Stimulated activated CD4-positive, alpha-beta T cell treated with anti-CD3 and anti-CD28 coated beads, Interleukin-4, amount 100 ng/mL, for 1 hour (primary cell): ENCODE measurements at regions not wholly inside any gene's neighbourhood (a gene's known extent, or its start where the extent isn't known, plus 50 kb on each side); places are given as distances from the start of the nearest gene placed in this dataset.
"Not testable (repeated sequence)": the region's sequence is repeated elsewhere in the genome, so short reads cannot be mapped to it uniquely, and the experiment has no call there.

Experiments used
- DNase-seq: peaks from one replicate; pipeline ENCODE4 v3.0.0-alpha.2; 2020

DNA sequence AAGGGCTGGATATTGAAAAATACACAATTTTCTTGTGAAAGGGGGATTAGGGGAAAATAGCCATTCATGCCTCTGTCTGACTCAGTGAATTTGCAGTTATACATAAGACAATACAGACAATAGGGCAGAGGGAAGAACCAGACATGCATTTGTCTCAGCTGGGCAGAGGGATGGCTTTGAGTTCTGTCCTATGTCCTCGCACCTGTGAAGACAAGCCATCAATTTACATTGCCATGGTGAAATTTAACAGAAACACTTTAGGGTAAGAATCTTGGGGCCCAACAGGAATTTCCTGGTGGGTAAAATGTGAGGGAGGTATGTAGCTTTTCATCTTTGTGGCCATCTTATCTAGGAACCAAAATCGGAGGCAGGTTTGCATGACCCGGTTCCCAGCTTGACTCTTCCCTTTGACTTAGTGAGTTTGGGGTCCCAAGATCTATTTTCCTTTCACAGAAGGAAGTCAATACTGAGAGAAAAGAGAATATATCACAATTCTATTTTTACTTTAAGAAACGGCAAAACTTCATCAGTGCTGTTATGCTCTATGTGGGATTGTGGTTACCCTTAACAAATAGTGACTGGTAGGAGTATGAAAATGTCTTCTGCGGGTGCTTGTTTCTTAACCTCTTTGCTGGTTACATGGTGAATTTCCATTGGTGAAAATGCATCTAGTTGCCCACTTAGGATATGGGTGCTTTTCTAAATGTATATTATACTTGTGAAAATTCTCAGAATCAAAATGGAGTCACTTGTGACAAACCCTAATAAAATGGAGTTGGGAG lies 221.8 kb downstream of the SPP2 start:
- DNase-seq: no peak

DNA sequence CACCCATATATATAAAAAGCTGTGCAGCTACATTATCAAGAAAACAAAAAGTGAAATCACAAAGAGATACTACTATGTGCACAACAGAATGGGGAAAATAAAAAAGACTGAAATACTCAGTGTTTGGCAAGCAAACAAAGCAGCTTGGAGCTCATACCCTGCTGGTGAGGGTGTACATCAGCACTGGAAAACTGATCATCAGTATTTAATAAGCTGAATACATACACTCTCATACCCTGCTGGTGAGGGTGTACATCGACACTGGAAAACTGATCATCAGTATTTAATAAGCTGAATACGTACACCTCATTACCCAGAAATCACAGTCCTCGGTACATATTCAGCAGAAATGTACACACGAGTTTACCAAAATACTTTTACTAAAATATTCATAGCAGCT lies 220.8 kb downstream of the SPP2 start:
- DNase-seq: no peak

DNA sequence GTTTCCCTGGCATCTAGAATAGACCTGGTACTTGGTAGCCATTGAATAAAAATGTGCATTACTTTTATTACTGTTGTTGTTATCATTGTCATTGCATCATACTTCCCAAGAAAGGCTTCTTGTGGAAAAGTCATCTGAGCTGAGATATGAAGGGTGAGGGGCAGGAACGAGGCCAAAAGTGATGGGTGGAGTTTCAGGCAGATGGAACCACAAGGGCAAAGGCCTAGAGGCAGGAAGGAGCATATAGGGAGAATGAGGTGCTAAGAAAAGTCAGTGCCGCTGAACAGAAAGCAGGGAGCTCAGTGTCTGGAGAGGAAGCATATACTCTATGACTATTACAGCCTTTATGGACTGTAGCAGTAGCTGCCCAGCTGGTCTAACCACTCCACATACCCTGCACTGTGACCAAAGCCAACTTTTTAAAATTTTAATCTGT lies 219.3 kb downstream of the SPP2 start:
- DNase-seq: no peak

GRCh38 chr2:234267534-234267933 lies 217.0 kb downstream of the SPP2 start:
- DNase-seq: no peak

- no peak for DNase-seq
Observed at GRCh38 chr2:234266952-234267351, 216.4 kb downstream of the SPP2 start.

DNA sequence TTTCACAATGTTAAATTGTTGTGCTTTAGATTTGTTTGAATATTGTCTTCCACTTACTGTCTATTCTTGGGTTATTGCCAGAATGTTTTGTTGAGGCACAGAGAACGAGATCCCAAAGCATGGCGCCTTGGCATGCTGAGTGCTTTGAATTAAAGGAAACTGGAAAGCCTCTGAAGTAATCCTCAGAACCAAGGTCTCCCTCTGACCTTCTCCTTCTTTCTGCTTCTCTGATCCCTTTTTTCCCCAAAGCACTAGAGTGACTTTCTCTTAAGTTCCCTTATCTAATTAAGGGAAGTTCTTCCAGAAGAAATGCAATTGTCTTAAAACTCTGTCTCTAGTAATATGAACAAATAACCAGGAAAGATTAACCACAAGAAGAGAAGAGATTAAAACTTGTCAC lies 214.7 kb downstream of the SPP2 start:
- DNase-seq: no peak

DNA sequence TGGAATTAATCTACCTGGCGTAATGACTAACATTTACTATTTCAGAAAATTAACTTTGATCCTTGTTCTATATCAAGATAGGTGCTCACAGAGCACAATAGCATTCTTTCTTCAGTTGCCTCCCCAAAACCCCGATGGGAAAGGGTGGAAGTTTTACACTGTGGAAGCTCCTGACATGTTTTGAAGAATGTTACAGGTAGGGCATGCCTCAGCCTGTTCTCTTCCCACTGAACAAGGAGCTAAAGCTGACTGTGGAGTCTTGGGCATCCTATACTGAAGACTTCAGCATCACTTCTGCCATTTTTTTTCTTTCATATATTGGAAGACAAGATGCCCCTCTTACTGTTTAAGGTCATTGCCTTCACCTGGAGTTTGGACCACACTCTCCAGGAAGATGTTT lies 211.2 kb downstream of the SPP2 start:
- no peak for DNase-seq

DNA sequence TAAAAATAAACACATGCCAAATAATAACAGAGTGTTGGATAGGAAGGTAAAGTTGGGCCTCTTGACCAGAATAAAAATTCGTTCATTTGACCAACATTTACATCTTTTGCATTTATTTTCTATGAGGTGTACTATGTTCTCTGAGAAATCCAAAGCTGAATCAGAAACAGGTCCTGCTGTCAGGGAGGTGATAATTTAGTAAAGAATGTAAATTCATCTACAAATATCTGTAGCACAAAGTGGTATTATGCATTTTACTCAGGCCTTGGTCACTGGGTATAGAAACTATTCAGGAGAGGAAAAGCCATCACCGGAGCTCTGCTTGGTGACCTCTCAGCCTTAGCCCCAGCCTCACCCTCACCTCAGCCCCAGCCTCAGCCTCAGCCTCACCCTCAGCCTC lies 208.9 kb downstream of the SPP2 start:
- DNase-seq: no peak

GRCh38 chr2:234258562-234259141 lies 208.2 kb downstream of the SPP2 start:
- DNase-seq: no peak

- DNase-seq: no peak
Observed at GRCh38 chr2:234257859-234258561, 207.5 kb downstream of the SPP2 start.

DNA sequence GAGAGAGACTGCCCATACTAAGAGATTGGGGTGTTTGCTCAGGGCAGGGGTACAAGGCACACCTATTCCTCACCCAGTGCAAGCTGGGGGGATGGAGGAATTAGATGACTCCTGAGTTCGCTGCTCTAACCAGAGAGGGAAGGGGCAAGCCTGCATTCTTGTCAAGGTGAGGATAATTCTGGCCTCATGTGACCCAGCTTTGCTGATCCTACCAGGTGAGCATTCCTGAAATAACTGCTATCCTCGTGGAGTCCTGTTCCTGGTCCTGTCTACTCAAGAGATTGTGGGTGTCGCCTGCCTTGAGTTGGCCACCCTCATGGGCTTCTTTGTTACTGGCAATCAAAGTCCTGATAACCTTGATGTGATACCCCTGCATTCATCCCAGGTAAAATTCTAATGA lies 206.0 kb downstream of the SPP2 start:
- DNase-seq: no peak

- no peak for DNase-seq
Observed at GRCh38 chr2:234254783-234255521, 204.4 kb downstream of the SPP2 start.

GRCh38 chr2:234252772-234253171 lies 202.3 kb downstream of the SPP2 start:
- DNase-seq: no peak

- no peak for DNase-seq
Observed at GRCh38 chr2:234251326-234252271, 201.1 kb downstream of the SPP2 start.

DNA sequence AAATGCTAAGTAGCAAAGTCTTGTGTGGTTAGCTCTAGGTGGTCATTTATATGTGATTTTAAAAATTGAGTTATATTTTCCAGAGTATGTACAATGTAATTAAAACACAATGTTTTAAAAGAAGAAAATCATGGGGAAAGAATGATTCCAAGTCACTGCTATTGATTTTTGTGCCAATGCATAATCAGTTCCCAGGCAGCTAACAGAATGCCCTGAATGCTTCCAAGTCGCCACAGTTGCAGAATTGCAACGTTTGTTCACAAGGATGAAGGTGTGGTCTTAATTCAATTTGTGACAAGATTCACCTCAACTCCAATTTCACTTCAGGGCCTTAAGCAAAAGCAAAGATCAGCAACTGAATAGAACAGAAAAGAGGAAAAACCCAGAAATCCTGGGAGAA lies 200.4 kb downstream of the SPP2 start:
- no peak for DNase-seq

DNA sequence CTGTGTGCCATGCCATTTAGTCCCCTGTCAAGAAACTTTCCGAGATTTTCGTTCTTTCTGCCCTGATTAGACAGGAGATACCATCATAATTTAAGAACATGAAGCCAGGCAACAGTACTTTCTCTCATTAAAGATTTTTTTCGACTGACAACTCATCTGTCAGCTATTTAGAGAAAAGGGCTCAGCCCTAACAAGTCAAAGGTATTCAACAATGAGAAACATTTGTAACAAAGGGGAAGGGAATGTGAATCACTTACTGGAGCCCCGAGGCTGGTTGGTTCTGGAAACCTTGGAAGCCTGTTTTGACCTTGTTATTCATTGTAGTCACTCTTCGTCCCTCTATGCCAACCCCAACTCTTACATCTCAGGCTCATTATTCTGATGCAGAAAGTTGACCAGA lies 199.4 kb downstream of the SPP2 start:
- DNase-seq: no peak

GRCh38 chr2:234249034-234249735 lies 198.7 kb downstream of the SPP2 start:
- DNase-seq: no peak

- not testable (repeated sequence) for DNase-seq
Observed at GRCh38 chr2:234248213-234248710, 197.8 kb downstream of the SPP2 start.

- DNase-seq: no peak
Observed at GRCh38 chr2:234247453-234248180, 197.1 kb downstream of the SPP2 start.

DNA sequence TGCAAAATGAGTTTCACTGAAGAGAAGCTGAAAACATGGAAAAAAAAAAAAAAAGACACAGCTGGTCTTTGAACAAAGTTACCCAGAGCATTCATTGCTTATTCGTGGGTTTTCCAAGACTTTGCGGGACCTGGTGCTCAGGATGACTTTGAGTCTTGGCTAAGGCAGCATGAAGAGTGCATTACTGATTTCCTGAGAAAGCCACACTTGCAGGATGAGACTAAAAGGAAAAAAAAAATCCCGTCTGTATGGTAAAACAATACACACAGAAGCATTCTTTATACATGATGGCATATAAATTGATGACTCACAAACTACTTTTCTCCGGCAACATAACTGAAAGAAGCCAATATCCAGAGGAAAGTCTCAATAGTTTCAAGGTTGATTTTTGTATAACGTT lies 195.4 kb downstream of the SPP2 start:
- no peak for DNase-seq
